Ishikawa (cell line): ENCODE measurements at regions not wholly inside any gene's neighbourhood (a gene's known extent, or its start where the extent isn't known, plus 50 kb on each side); places are given as distances from the start of the nearest gene placed in this dataset.

Experiments
- CEBPB ChIP-seq: IDR thresholded peaks from 2 replicates; pipeline ENCODE4 v1.6.1; 2012
- CREB1 ChIP-seq: IDR thresholded peaks from 2 replicates; pipeline ENCODE4 v1.6.1; 2012; ENCODE audit warnings: low read depth
- EGR1 ChIP-seq: IDR thresholded peaks from 2 replicates; pipeline ENCODE4 v1.6.1; 2012
- EP300 ChIP-seq: IDR thresholded peaks from 2 replicates; pipeline ENCODE4 v1.6.1; 2012; ENCODE audit warnings: borderline replicate concordance
- FOXM1 ChIP-seq: IDR thresholded peaks from 2 replicates; pipeline ENCODE4 v1.6.1; 2012; ENCODE audit warnings: low read depth, borderline replicate concordance
- NFIC ChIP-seq: IDR thresholded peaks from 2 replicates; pipeline ENCODE4 v1.6.1; 2012
- RAD21 ChIP-seq: IDR thresholded peaks from 2 replicates; pipeline ENCODE4 v1.6.1; 2012; ENCODE audit warnings: low read depth
- REST ChIP-seq: IDR thresholded peaks from 2 replicates; pipeline ENCODE4 v1.6.1; 2012; ENCODE audit warnings: low read depth, mild to moderate bottlenecking
- TAF1 ChIP-seq: IDR thresholded peaks from 2 replicates; pipeline ENCODE4 v1.6.1; 2012; ENCODE audit warnings: low read depth, mild to moderate bottlenecking
- TCF12 ChIP-seq: IDR thresholded peaks from 2 replicates; pipeline ENCODE4 v1.6.1; 2012; ENCODE audit warnings: low read depth
- TEAD4 ChIP-seq: IDR thresholded peaks from 2 replicates; pipeline ENCODE4 v1.6.1; 2012
- YY1 ChIP-seq: IDR thresholded peaks from 2 replicates; pipeline ENCODE4 v1.6.1; 2012; ENCODE audit warnings: low read depth
- ZBTB7A ChIP-seq: IDR thresholded peaks from 2 replicates; pipeline ENCODE4 v1.6.1; 2012; ENCODE audit warnings: low read depth
- TF ChIP-seq, protein P1 (sequence below): IDR thresholded peaks from 2 replicates; pipeline ENCODE4 v1.6.1; 2012
- TF ChIP-seq, protein P2 (sequence below): IDR thresholded peaks from 2 replicates; pipeline ENCODE4 v1.6.1; 2012

GRCh38 chr13:50174630-50175029, 159.4 kb downstream of the KCNRG start:
- TF ChIP-seq CREB1 (no peak), REST (no peak), EGR1 (no peak), ZBTB7A (no peak), YY1 (no peak), TCF12 (no peak), FOXM1 (no peak), CEBPB (no peak), TAF1 (no peak), TEAD4 (no peak)
- TF ChIP-seq, protein P1, sequence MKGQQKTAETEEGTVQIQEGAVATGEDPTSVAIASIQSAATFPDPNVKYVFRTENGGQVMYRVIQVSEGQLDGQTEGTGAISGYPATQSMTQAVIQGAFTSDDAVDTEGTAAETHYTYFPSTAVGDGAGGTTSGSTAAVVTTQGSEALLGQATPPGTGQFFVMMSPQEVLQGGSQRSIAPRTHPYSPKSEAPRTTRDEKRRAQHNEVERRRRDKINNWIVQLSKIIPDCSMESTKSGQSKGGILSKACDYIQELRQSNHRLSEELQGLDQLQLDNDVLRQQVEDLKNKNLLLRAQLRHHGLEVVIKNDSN: no peak
- TF ChIP-seq, protein P2, sequence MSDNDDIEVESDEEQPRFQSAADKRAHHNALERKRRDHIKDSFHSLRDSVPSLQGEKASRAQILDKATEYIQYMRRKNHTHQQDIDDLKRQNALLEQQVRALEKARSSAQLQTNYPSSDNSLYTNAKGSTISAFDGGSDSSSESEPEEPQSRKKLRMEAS: no peak

- TF ChIP-seq EGR1 (no peak), CEBPB (no peak), RAD21 (no peak), YY1 (no peak)
These were observed 164.7 kb downstream of the KCNRG start for GRCh38 chr13:50179977-50180376.

DNA sequence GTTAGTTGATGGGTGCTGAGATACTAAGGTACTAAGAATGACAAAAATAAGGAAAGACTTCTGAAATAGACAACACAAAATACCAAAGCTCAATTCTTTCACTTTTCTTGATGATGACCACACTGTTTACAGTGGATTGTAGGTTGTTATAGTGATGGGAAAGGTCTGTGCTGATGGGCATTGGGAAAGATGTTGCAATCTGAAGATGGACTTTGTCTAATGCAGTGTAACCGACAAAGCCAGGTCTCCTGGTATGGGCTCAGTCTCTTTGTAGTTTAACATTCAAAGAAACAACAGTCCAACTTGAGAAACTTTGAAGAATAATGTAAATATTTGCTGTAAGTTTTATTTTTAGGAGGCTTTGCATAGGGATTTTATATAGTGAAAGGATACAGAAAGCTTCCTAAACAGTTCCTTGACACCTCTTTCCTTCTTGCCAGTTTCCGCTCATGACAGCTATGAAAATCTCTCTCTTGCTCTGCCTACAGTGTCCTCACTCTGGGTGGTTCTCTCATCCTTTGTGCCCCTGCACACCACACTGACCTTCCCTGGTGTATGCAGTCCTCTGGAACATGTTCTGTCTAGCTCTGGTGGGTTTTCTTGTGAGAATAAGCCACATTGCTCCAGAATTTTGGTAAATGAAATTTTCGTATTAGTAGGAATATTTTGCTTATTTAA, 172.2 kb downstream of the KCNRG start:
- no peak for TF ChIP-seq RAD21
- TF ChIP-seq, protein P1: no peak
- no peak for TF ChIP-seq FOXM1
- TF ChIP-seq ZBTB7A: no peak
- no peak for TF ChIP-seq TCF12
- TF ChIP-seq CREB1: no peak
- TF ChIP-seq REST: no peak
- TF ChIP-seq TAF1: no peak
- no peak for TF ChIP-seq CEBPB
- TF ChIP-seq YY1: no peak
- no peak for TF ChIP-seq EP300
- no peak for TF ChIP-seq TEAD4
- TF ChIP-seq, protein P2: no peak
- TF ChIP-seq EGR1: no peak
- TF ChIP-seq NFIC: no peak

DNA sequence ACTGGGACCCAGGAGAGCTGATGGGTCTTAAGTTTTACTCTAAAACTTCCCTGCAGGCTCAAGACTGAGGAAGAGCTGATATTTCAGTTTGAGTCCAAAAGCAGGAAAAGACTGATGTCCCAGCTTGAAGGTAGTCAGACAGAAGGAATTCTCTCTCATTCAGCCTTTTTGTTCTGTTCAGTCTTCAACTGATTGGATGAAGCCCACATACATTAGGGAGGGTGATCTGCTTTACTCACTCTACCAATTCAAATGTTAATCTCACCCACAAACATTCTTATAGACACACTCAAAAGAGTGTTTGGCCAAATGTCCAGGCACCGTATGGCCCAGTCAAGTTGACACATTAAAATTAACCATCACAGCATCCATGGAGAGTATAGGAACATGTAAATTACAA, 173.5 kb downstream of the KCNRG start:
- no peak for TF ChIP-seq TEAD4
- no peak for TF ChIP-seq TAF1
- TF ChIP-seq TCF12: no peak
- no peak for TF ChIP-seq NFIC
- TF ChIP-seq EP300: no peak
- TF ChIP-seq, protein P2: no peak

DNA sequence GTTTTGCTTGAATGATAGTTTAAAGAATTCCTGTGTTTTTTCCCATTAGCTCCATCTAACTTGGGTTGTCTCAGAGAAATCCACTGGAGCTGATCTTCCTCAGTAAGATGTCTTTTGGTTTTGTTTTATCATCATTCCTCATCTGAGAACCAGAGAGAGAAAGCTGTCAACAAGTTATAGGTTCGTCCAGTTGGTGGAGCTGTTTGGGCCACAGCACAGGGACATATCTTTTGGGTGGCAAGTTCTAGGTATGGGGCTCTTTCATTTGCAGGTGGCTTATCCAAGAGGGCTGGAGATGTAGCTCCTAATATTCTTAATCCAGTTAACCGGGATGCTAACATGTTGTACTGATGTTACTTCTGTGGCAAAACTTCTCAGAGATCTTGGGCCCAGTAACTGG, 174.2 kb downstream of the KCNRG start:
- no peak for TF ChIP-seq TEAD4
- no peak for TF ChIP-seq ZBTB7A
- TF ChIP-seq TAF1: no peak
- TF ChIP-seq, protein P2: no peak
- no peak for TF ChIP-seq NFIC
- no peak for TF ChIP-seq EGR1
- no peak for TF ChIP-seq CREB1
- TF ChIP-seq TCF12: no peak
- TF ChIP-seq YY1: no peak
- no peak for TF ChIP-seq RAD21
- no peak for TF ChIP-seq EP300
- TF ChIP-seq FOXM1: no peak

- no peak for TF ChIP-seq RAD21
- TF ChIP-seq CREB1: no peak
- TF ChIP-seq, protein P2: no peak
- no peak for TF ChIP-seq NFIC
- TF ChIP-seq FOXM1: no peak
- no peak for TF ChIP-seq TEAD4
- TF ChIP-seq, protein P1: no peak
- no peak for TF ChIP-seq REST
- no peak for TF ChIP-seq ZBTB7A
- no peak for TF ChIP-seq YY1
- TF ChIP-seq CEBPB: no peak
- TF ChIP-seq EP300: no peak
- TF ChIP-seq EGR1: no peak
- TF ChIP-seq TCF12: no peak
- TF ChIP-seq TAF1: no peak
These were observed 175.8 kb downstream of the KCNRG start for GRCh38 chr13:50191004-50191403.
